ENCODE measurements at regions not wholly inside any gene's neighbourhood (a gene's known extent, or its start where the extent isn't known, plus 50 kb on each side); places are given as distances from the start of the nearest gene placed in this dataset.

- H3K27ac Mint-ChIP-seq, result no peak overlapping the region
- CTCF ChIA-PET, result interaction anchor here (1.2 kb wide), 1 partner anchor 41 kb away, joined by 3 read pairs; no protein-coding TSS in a partner anchor
- no peak overlapping the region for H3K4me3 Mint-ChIP-seq
- peaks cover 6% of the 10 kb centered on the region for H3K9me3 Mint-ChIP-seq
- POLR2A ChIA-PET, result no interaction called here
- peaks cover 7% of the 10 kb centered on the region for H3K27me3 Mint-ChIP-seq
- no peak for TF ChIP-seq CTCF (IDR thresholded peaks at IDR 0.05)
- DNase-seq (no peak), ATAC-seq (ENCODE audit: low read depth) (no peak)
- no peaks in the 10 kb centered on the region for H3K36me3 Mint-ChIP-seq (ENCODE audit: low read depth)
- intact Hi-C loops (cut with micrococcal nuclease), result no loop called here
- H3K4me1 Mint-ChIP-seq, result peaks cover 2% of the 10 kb centered on the region
Observed at GRCh38 chr1:229710746-229711145, 84.7 kb downstream of the URB2 start.

GRCh38 chr1:229714306-229714705 lies 88.3 kb downstream of the URB2 start:
- Mint-ChIP-seq H3K27me3 (no peaks in the 10 kb centered on the region), H3K9me3 (no peaks in the 10 kb centered on the region), H3K36me3 (ENCODE audit: low read depth) (no peaks in the 10 kb centered on the region), H3K4me3 (no peak overlapping the region), H3K4me1 (peaks cover 2% of the 10 kb centered on the region), H3K27ac (no peak overlapping the region)
- DNase-seq (no peak), ATAC-seq (ENCODE audit: low read depth) (no peak)
- intact Hi-C loops (cut with micrococcal nuclease), result no loop called here
- TF ChIP-seq CTCF (IDR thresholded peaks at IDR 0.05), result no peak
- ChIA-PET POLR2A (no interaction called here), CTCF (interaction anchor here (0.7 to 2.3 kb wide), 7 partner anchors 53 to 595 kb away, joined by 3 to 11 read pairs (median 4); no protein-coding TSS in a partner anchor)

- ChIA-PET POLR2A (interaction anchor here (0.5 to 1.1 kb wide), 2 partner anchors 156 to 415 kb away, joined by 3 read pairs; partner anchors contain the start of gene ABCB10), CTCF (interaction anchor here (0.7 to 2.3 kb wide), 8 partner anchors 14 to 594 kb away, joined by 3 to 11 read pairs (median 4); no protein-coding TSS in a partner anchor)
- no peak overlapping the region for H3K4me3 Mint-ChIP-seq
- H3K27ac Mint-ChIP-seq, result no peak overlapping the region
- ATAC-seq (ENCODE audit: low read depth) (peak; percentile 47), DNase-seq (peak; percentile 24)
- no peaks in the 10 kb centered on the region for H3K36me3 Mint-ChIP-seq (ENCODE audit: low read depth)
- H3K9me3 Mint-ChIP-seq, result no peaks in the 10 kb centered on the region
- intact Hi-C loops (cut with micrococcal nuclease), result loop anchor here (1.0 kb wide), 2 partner anchors 452 to 595 kb away; no protein-coding TSS in a partner anchor
- no peaks in the 10 kb centered on the region for H3K27me3 Mint-ChIP-seq
- H3K4me1 Mint-ChIP-seq, result peaks cover 2% of the 10 kb centered on the region
- no peak for TF ChIP-seq CTCF (IDR thresholded peaks at IDR 0.05)
Observed at GRCh38 chr1:229714964-229715603, 89.0 kb downstream of the URB2 start.

GRCh38 chr1:229716069-229716468 lies 90.0 kb downstream of the URB2 start:
- ATAC-seq (ENCODE audit: low read depth) (no peak), DNase-seq (no peak)
- Mint-ChIP-seq H3K4me3 (no peak overlapping the region), H3K4me1 (peaks cover 2% of the 10 kb centered on the region), H3K9me3 (no peaks in the 10 kb centered on the region), H3K36me3 (ENCODE audit: low read depth) (no peaks in the 10 kb centered on the region), H3K27me3 (no peaks in the 10 kb centered on the region), H3K27ac (no peak overlapping the region)
- TF ChIP-seq CTCF (IDR thresholded peaks at IDR 0.05), result no peak
- intact Hi-C loops (cut with micrococcal nuclease), result no loop called here
- ChIA-PET POLR2A (interaction anchor here (1.1 kb wide), 1 partner anchor 157 kb away, joined by 3 read pairs; the partner anchor contains the start of gene ABCB10), CTCF (interaction anchor here (1.6 to 2.3 kb wide), 2 partner anchors 15 to 590 kb away, joined by 3 to 8 read pairs; no protein-coding TSS in a partner anchor)

- intact Hi-C loops (cut with micrococcal nuclease), result no loop called here
- no peaks in the 10 kb centered on the region for H3K27me3 Mint-ChIP-seq
- CTCF ChIA-PET, result interaction anchor here (1.6 to 2.3 kb wide), 2 partner anchors 16 to 589 kb away, joined by 3 to 8 read pairs; no protein-coding TSS in a partner anchor
- H3K27ac Mint-ChIP-seq, result no peak overlapping the region
- POLR2A ChIA-PET, result interaction anchor here (0.7 kb wide), 2 partner anchors 407 to 575 kb away, joined by 4 to 11 read pairs; no protein-coding TSS in a partner anchor
- no peak for DNase-seq
- peaks cover 2% of the 10 kb centered on the region for H3K4me1 Mint-ChIP-seq
- H3K9me3 Mint-ChIP-seq, result peaks cover 2% of the 10 kb centered on the region
- no peaks in the 10 kb centered on the region for H3K36me3 Mint-ChIP-seq (ENCODE audit: low read depth)
- H3K4me3 Mint-ChIP-seq, result no peak overlapping the region
- TF ChIP-seq CTCF (IDR thresholded peaks at IDR 0.05), result no peak
- ATAC-seq (ENCODE audit: low read depth), result no peak
Observed at GRCh38 chr1:229716704-229717103, 90.7 kb downstream of the URB2 start.

Data from activated B cell treated with CpG ODN at 0.5 μM for 24 hours (primary cell).